HUES48 (cell line): ENCODE measurements at regions not wholly inside any gene's neighbourhood (a gene's known extent, or its start where the extent isn't known, plus 50 kb on each side); places are given as distances from the start of the nearest gene placed in this dataset.

Source experiments
- H3K27ac ChIP-seq: one replicate; pipeline ENCODE4 v1.7.0; 2013; ENCODE audit warnings: low read depth, low read length, inconsistent platforms
- H3K27me3 ChIP-seq: 2 replicates; pipeline ENCODE4 v1.6.1; 2013; ENCODE audit warnings: mild to moderate bottlenecking, low read length; ENCODE audit not compliant: control insufficient read depth, insufficient read depth
- H3K36me3 ChIP-seq: 2 replicates; pipeline ENCODE4 v1.6.1; 2013; ENCODE audit warnings: low read length; ENCODE audit not compliant: control insufficient read depth, insufficient read depth
- H3K4me1 ChIP-seq: 2 replicates; pipeline ENCODE4 v1.6.1; 2013; ENCODE audit warnings: mild to moderate bottlenecking, low read length; ENCODE audit not compliant: control insufficient read depth, insufficient read depth
- H3K4me3 ChIP-seq: 2 replicates; pipeline ENCODE4 v1.5.1; 2013; ENCODE audit warnings: mild to moderate bottlenecking, low read depth, low read length
- H3K9ac ChIP-seq: 2 replicates; pipeline ENCODE4 v1.6.1; 2013; ENCODE audit warnings: mild to moderate bottlenecking, low read depth, low read length, moderate library complexity
- H3K9me3 ChIP-seq: 2 replicates; pipeline ENCODE4 v1.6.1; 2013; ENCODE audit warnings: low read length; ENCODE audit not compliant: control insufficient read depth, insufficient read depth

DNA sequence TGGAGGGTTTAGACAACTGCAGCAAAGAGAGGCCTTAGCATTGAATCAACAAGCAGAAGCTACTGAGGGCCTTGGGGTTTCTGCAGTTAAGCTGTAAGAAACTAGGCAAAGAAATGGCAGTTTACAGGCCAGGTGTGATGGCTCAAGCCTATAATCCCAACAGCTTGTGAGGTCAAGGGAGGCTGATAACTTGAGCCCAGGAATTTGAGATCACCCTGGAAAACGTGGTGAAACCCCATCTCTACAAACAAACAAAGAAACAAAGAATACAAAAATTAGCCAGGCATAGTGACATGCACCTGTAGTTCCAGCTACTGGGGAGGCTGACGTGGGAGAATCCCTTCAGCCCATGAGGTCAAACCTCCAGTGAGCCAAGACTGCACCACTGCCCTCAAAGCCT lies 421.6 kb upstream of the CHST9 start:
- no peak overlapping the region for H3K4me3 ChIP-seq
- no peak overlapping the region for H3K27ac ChIP-seq
- H3K4me1 ChIP-seq: peaks cover 16% of the 10 kb centered on the region
- no peaks in the 10 kb centered on the region for H3K36me3 ChIP-seq
- H3K27me3 ChIP-seq: no peaks in the 10 kb centered on the region
- no peak overlapping the region for H3K9ac ChIP-seq
- no peaks in the 10 kb centered on the region for H3K9me3 ChIP-seq

GRCh38 chr18:27605107-27605834 lies 420.2 kb upstream of the CHST9 start:
- Histone ChIP-seq H3K27me3 (no peaks in the 10 kb centered on the region), H3K4me1 (peaks cover 16% of the 10 kb centered on the region), H3K4me3 (no peak overlapping the region), H3K27ac (peak overlapping the region; percentile 80), H3K9ac (no peak overlapping the region), H3K9me3 (no peaks in the 10 kb centered on the region), H3K36me3 (no peaks in the 10 kb centered on the region)

DNA sequence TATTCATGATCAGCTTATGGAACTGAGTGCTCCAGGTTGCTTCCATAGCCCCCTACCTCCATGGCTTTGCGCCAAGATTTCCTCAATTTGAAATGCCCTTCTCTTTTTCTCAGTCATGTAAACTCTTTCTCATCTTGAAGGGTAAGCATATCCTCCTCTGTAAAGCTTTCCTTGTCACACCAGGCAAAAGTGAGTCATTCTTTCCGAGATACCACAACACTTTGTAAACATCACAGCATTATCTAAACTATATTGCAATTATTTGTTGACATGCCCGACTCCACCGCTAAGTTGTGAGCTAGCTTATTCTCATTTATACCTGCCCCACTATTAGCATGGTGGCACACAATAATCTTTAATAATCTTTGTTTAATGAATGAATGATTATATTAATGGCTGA lies 419.5 kb upstream of the CHST9 start:
- H3K4me3 ChIP-seq: no peak overlapping the region
- no peak overlapping the region for H3K9ac ChIP-seq
- H3K36me3 ChIP-seq: no peaks in the 10 kb centered on the region
- H3K9me3 ChIP-seq: no peaks in the 10 kb centered on the region
- H3K27me3 ChIP-seq: no peaks in the 10 kb centered on the region
- peak overlapping the region; percentile 80 for H3K27ac ChIP-seq
- peaks cover 16% of the 10 kb centered on the region for H3K4me1 ChIP-seq

DNA sequence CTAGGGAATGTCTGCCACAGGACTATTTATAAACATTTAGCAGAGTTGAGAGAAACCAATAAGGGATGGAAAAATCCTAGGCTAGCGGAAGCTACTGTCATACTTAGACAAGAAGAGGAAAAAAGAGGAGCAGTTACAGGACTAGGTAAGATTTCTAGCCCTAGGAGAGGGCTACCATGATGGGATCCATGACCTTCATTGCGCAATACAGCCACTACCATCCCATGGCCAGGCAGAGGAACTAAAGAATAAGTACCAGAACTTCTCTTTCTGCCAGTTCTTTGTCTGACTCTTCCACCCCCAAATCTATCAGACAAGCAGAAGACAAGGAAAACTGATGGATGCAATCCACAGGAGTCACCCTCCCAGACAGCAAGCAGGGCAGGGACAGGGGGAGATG lies 417.0 kb upstream of the CHST9 start:
- no peak overlapping the region for H3K4me3 ChIP-seq
- H3K36me3 ChIP-seq: no peaks in the 10 kb centered on the region
- H3K27me3 ChIP-seq: no peaks in the 10 kb centered on the region
- H3K9me3 ChIP-seq: no peaks in the 10 kb centered on the region
- H3K4me1 ChIP-seq: peaks cover 16% of the 10 kb centered on the region
- no peak overlapping the region for H3K9ac ChIP-seq
- no peak overlapping the region for H3K27ac ChIP-seq

GRCh38 chr18:27600245-27600644 lies 415.1 kb upstream of the CHST9 start:
- no peaks in the 10 kb centered on the region for H3K9me3 ChIP-seq
- no peak overlapping the region for H3K27ac ChIP-seq
- H3K27me3 ChIP-seq: no peaks in the 10 kb centered on the region
- H3K9ac ChIP-seq: no peak overlapping the region
- H3K4me1 ChIP-seq: peaks cover 16% of the 10 kb centered on the region
- no peaks in the 10 kb centered on the region for H3K36me3 ChIP-seq
- no peak overlapping the region for H3K4me3 ChIP-seq

- no peaks in the 10 kb centered on the region for H3K9me3 ChIP-seq
- H3K4me3 ChIP-seq: no peak overlapping the region
- H3K4me1 ChIP-seq: peaks cover 8% of the 10 kb centered on the region
- no peaks in the 10 kb centered on the region for H3K27me3 ChIP-seq
- no peaks in the 10 kb centered on the region for H3K36me3 ChIP-seq
- no peak overlapping the region for H3K27ac ChIP-seq
- H3K9ac ChIP-seq: no peak overlapping the region
These were observed 414.2 kb upstream of the CHST9 start for GRCh38 chr18:27599202-27599829.

- no peaks in the 10 kb centered on the region for H3K27me3 ChIP-seq
- no peak overlapping the region for H3K27ac ChIP-seq
- H3K36me3 ChIP-seq: no peaks in the 10 kb centered on the region
- H3K9me3 ChIP-seq: no peaks in the 10 kb centered on the region
- no peak overlapping the region for H3K9ac ChIP-seq
- no peak overlapping the region for H3K4me3 ChIP-seq
- H3K4me1 ChIP-seq: no peaks in the 10 kb centered on the region; the same call in 1 of the 2 replicates
These were observed 410.2 kb upstream of the CHST9 start for GRCh38 chr18:27595113-27595838.

DNA sequence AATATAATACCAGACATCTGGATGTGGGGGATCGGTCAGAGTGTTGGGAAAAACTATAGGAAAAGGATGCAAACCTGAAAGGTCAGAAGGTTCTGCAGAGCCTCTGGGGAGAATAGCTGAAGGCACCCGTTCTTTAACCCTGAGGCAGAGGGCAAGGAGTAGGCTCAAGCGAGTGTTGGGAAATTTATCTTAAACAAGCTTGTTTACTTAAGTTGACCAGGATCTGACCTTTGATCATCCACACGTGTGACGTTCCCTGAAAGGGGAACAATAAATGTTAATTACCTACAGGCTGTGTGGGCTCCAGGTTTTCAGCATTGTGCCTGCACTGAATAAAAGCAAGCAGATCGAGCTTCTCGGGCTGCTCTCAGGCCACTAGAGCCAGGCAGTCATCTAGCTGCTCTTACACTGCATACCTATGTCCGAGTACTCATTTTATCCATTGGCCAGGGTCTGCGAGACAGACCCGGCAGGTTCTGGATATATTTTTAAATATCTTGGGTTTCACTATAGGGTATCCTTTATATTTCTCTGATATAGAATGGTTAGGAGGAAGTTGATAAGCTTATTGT lies 400.6 kb upstream of the CHST9 start:
- Histone ChIP-seq H3K27ac (no peak overlapping the region), H3K36me3 (no peaks in the 10 kb centered on the region), H3K9ac (no peak overlapping the region), H3K4me3 (no peak overlapping the region), H3K9me3 (peaks cover 8% of the 10 kb centered on the region; the same call in 1 of the 2 replicates), H3K27me3 (no peaks in the 10 kb centered on the region), H3K4me1 (no peaks in the 10 kb centered on the region)

DNA sequence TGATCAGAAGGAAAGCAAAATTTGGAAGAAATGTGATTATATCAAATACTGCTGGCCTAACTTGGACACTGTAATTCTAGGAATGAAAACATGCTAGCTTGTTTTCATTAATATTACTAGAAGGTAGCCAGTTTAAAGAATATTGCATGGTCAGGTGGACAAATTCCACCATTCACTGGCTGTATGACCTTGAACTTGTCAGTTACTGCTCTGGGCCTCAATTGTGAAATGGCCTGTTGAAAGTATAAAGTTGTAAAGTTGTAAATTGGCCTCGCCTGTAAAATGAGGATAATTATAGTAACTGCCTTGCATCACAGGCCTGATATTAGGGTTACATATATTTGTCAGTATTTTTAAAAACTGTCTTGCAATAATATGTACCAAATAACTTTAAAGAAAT lies 398.4 kb upstream of the CHST9 start:
- Histone ChIP-seq H3K27ac (no peak overlapping the region), H3K9ac (no peak overlapping the region), H3K9me3 (peaks cover 8% of the 10 kb centered on the region; the same call in 1 of the 2 replicates), H3K36me3 (no peaks in the 10 kb centered on the region), H3K4me3 (no peak overlapping the region), H3K4me1 (no peaks in the 10 kb centered on the region), H3K27me3 (no peaks in the 10 kb centered on the region)

- Histone ChIP-seq H3K27ac (no peak overlapping the region), H3K9me3 (peaks cover 8% of the 10 kb centered on the region; the same call in 1 of the 2 replicates), H3K9ac (no peak overlapping the region), H3K4me1 (peaks cover 4% of the 10 kb centered on the region), H3K27me3 (no peaks in the 10 kb centered on the region), H3K36me3 (no peaks in the 10 kb centered on the region), H3K4me3 (no peak overlapping the region)
These were observed 397.8 kb upstream of the CHST9 start for GRCh38 chr18:27582760-27583412.
